ENCODE measurements at regions not wholly inside any gene's neighbourhood (a gene's known extent, or its start where the extent isn't known, plus 50 kb on each side); places are given as distances from the start of the nearest gene placed in this dataset.

DNA sequence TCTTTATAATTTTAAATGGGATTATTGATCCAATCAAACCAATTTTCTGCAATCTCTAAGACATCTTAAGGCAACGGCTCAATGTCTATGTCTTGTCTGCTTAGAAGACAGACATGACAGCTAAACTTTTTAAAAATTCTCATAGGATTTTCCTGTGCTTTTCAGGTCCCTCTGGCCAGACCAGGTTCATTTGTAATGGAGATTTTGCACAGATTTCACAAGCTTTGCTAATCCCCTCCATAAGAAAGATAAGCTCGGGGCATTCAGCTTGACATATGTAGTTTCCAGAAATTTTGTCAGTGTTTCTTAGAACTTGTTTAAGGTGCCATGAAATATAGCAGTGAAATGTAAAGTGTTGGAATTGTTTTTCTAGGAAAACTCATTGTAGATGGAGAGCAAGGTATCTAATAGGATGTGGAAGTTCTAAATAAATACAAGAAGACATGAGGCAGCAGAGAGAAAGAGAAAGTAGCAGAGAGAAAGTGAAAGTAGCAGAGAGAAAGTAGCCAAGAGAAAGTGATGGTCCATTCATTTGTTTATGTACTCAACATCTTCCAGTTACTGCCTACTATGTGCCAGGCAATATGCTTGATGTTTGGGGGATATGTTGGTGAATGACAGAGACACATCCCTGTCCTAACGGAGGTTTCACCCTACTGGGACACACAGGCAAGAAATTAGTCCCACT lies 219.1 kb upstream of the ARHGAP42 start:
- Histone ChIP-seq H3K4me1 (no peaks in the 10 kb centered on the region), H3K4me3 (no peak overlapping the region), H3K27me3 (no peaks in the 10 kb centered on the region), H3K36me3 (ENCODE audit: low read depth, missing control alignments) (no peaks in the 10 kb centered on the region), H3K9me3 (no peaks in the 10 kb centered on the region), H3K27ac (no peak overlapping the region)
- TF ChIP-seq POLR2A (IDR thresholded peaks at IDR 0.05) = no peak
- TF ChIP-seq, protein P1, sequence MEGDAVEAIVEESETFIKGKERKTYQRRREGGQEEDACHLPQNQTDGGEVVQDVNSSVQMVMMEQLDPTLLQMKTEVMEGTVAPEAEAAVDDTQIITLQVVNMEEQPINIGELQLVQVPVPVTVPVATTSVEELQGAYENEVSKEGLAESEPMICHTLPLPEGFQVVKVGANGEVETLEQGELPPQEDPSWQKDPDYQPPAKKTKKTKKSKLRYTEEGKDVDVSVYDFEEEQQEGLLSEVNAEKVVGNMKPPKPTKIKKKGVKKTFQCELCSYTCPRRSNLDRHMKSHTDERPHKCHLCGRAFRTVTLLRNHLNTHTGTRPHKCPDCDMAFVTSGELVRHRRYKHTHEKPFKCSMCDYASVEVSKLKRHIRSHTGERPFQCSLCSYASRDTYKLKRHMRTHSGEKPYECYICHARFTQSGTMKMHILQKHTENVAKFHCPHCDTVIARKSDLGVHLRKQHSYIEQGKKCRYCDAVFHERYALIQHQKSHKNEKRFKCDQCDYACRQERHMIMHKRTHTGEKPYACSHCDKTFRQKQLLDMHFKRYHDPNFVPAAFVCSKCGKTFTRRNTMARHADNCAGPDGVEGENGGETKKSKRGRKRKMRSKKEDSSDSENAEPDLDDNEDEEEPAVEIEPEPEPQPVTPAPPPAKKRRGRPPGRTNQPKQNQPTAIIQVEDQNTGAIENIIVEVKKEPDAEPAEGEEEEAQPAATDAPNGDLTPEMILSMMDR (IDR thresholded peaks at IDR 0.05) = no peak
- DNase-seq = no peak
- 78 to 92% methylated on average over 3 of the region's 3 CpGs for WGBS, 2 donors
- intact Hi-C loops (cut with DNase I; ENCODE audit: low total_unique reads) = no loop called here

DNA sequence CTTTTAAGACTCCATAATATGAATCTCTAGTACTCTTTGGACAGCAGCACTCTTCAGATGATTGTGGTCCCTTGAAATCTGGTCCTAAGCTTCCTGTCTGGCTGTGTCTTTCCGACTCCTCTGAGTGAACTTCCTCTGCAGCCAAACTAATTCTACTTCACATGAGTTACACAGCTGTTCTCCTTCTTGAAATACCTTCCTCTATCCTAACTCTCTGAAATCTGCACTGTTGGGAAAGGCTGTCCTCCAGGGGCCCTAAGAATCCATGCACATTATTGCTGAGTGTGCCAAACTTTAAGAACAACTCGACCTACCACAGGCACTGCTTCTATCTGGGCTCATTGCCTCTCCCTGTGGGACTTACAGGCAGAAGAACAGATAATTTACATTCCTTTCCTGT lies 217.3 kb upstream of the ARHGAP42 start:
- Histone ChIP-seq H3K4me3 (no peak overlapping the region), H3K27ac (no peak overlapping the region), H3K27me3 (no peaks in the 10 kb centered on the region), H3K36me3 (ENCODE audit: low read depth, missing control alignments) (no peaks in the 10 kb centered on the region), H3K9me3 (no peaks in the 10 kb centered on the region), H3K4me1 (no peaks in the 10 kb centered on the region)
- intact Hi-C loops (cut with DNase I; ENCODE audit: low total_unique reads) = no loop called here
- DNase-seq = peak; percentile 58
- TF ChIP-seq, protein P1 (IDR thresholded peaks at IDR 0.05) = no peak
- TF ChIP-seq POLR2A (IDR thresholded peaks at IDR 0.05) = no peak
- 25 to 32% methylated on average over 2 of the region's 2 CpGs for WGBS, 2 donors

DNA sequence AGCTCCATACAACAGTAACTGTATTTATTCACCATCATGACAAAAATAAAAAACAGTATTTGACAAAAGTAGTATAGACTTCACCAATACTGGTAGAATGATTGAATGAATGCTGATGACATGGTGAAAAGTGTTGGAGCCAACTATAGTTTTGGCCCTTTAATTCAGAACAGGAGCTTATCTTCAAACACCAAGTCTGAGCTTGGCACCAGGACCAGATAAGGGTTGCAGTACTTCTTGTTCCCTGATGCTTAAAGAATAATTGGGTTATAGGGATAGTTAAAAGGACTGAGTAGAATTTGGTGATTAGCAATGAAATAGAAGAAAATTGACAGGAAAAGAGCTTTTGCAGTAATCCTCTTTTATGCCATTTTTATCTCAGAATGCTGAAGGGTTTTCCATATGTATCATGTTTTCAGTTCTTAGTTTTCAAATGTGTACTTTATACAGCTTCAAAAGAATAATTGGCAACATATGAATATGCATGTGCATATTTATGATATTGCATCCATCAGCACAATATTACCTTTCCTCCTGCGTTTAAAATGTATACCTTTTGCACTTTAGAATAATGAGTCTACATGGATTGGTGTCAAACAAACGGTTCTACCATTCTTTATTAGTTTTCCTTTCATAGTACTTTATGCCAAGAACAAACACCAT lies 214.2 kb upstream of the ARHGAP42 start:
- DNase-seq = no peak
- WGBS, 2 donors = 60 to 65% methylated on average over 2 of the region's 2 CpGs
- H3K9me3 ChIP-seq = no peaks in the 10 kb centered on the region
- TF ChIP-seq, protein P1 (IDR thresholded peaks at IDR 0.05) = no peak
- TF ChIP-seq POLR2A (IDR thresholded peaks at IDR 0.05) = no peak
- no peaks in the 10 kb centered on the region for H3K36me3 ChIP-seq (ENCODE audit: low read depth, missing control alignments)
- H3K27ac ChIP-seq = no peak overlapping the region
- H3K4me1 ChIP-seq = no peaks in the 10 kb centered on the region
- intact Hi-C loops (cut with DNase I; ENCODE audit: low total_unique reads) = no loop called here
- H3K27me3 ChIP-seq = no peaks in the 10 kb centered on the region
- H3K4me3 ChIP-seq = no peak overlapping the region

DNA sequence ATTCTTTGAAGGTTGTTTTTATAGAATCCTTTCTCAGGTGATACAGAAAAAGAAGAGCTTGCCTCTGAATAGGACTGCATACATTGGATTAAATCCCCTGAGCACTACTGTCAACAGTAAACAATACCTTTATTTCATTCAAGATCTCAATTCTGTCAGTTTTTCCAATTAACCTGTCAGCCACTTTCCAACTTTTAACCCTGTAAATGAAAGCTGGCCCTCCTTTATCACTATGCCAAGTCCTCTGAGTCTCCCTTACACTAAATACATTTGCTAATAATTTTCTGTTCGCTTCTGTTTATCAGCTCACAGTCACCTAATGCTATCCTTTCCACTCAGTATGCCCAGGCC lies 213.7 kb upstream of the ARHGAP42 start:
- H3K27ac ChIP-seq = no peak overlapping the region
- TF ChIP-seq, protein P1 (IDR thresholded peaks at IDR 0.05) = no peak
- no peak for TF ChIP-seq POLR2A (IDR thresholded peaks at IDR 0.05)
- WGBS, 2 donors = 86 to 91% methylated on average over 1 of the region's 1 CpG
- no peaks in the 10 kb centered on the region for H3K4me1 ChIP-seq
- no peak for DNase-seq
- H3K4me3 ChIP-seq = no peak overlapping the region
- no peaks in the 10 kb centered on the region for H3K36me3 ChIP-seq (ENCODE audit: low read depth, missing control alignments)
- no peaks in the 10 kb centered on the region for H3K9me3 ChIP-seq
- H3K27me3 ChIP-seq = no peaks in the 10 kb centered on the region
- intact Hi-C loops (cut with DNase I; ENCODE audit: low total_unique reads) = no loop called here

DNA sequence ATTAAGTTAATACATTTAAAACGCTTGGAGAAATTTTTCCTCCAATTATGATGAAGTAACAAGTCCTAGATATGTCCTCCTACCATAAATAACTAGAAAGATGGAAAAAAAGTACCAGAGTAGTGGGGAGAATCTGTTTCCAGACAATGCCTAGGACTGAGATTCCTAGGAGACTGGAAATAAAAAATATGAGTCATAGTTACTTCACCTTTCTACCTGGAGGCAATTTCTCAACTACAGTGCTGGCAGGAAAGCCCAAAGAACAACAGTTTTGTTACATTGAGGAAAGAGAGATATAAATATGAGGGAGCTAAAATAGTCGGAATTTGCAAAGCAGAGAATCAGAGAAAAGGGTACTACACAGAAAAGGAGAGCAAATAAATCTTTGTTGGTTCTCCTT lies 202.1 kb upstream of the ARHGAP42 start:
- no peak for DNase-seq
- Histone ChIP-seq H3K27me3 (no peaks in the 10 kb centered on the region), H3K27ac (no peak overlapping the region), H3K36me3 (ENCODE audit: low read depth, missing control alignments) (no peaks in the 10 kb centered on the region), H3K4me3 (no peak overlapping the region), H3K4me1 (no peaks in the 10 kb centered on the region), H3K9me3 (no peaks in the 10 kb centered on the region)
- intact Hi-C loops (cut with DNase I; ENCODE audit: low total_unique reads) = no loop called here
- TF ChIP-seq, protein P1 (IDR thresholded peaks at IDR 0.05) = no peak
- no peak for TF ChIP-seq POLR2A (IDR thresholded peaks at IDR 0.05)
- WGBS, 2 donors = 76% methylated on average over 2 of the region's 2 CpGs
